Hepatocyte (in vitro differentiated cells): ENCODE measurements at regions not wholly inside any gene's neighbourhood (a gene's known extent, or its start where the extent isn't known, plus 50 kb on each side); places are given as distances from the start of the nearest gene placed in this dataset.
"Not testable (repeated sequence)": the region's sequence is repeated elsewhere in the genome, so short reads cannot be mapped to it uniquely, and the experiment has no call there.

Experiments used
- DNase-seq: peaks from one replicate; pipeline ENCODE4 v3.0.0-alpha.2; 2016; ENCODE audit warnings: low spot score
- H2AFZ ChIP-seq: fragments of 200-600 bp; sonication (generic); 2 replicates; pipeline ENCODE4 v1.6.0; 2016; ENCODE audit warnings: antibody characterized with exemption, mild to moderate bottlenecking
- H3K27ac ChIP-seq: fragments of 200-600 bp; sonication (generic); 2 replicates; pipeline ENCODE4 v1.5.1; 2016; ENCODE audit warnings: mild to moderate bottlenecking
- H3K27me3 ChIP-seq: fragments of 200-600 bp; sonication (generic); 2 replicates; pipeline ENCODE4 v1.6.1; 2016
- H3K36me3 ChIP-seq: fragments of 200-600 bp; sonication (generic); replicated peaks from 2 replicates; pipeline ENCODE4 v1.5.1; 2016; ENCODE audit warnings: low read depth; ENCODE audit not compliant: insufficient read depth
- H3K4me1 ChIP-seq: fragments of 200-600 bp; sonication (generic); 2 replicates; pipeline ENCODE4 v1.5.1; 2016; ENCODE audit warnings: mild to moderate bottlenecking, moderate library complexity; ENCODE audit not compliant: insufficient read depth
- H3K4me2 ChIP-seq: fragments of 200-600 bp; sonication (generic); 2 replicates; pipeline ENCODE4 v1.6.0; 2016
- H3K4me3 ChIP-seq: fragments of 200-600 bp; sonication (generic); 2 replicates; pipeline ENCODE4 v1.5.1; 2016; ENCODE audit warnings: mild to moderate bottlenecking
- H3K79me2 ChIP-seq: fragments of 200-600 bp; sonication (generic); 2 replicates; pipeline ENCODE4 v1.6.0; 2017; ENCODE audit warnings: mild to moderate bottlenecking
- H3K9me2 ChIP-seq: fragments of 200-600 bp; sonication (generic); replicated peaks from 2 replicates; pipeline ENCODE4 v1.6.0; 2017; ENCODE audit warnings: mild to moderate bottlenecking; ENCODE audit not compliant: insufficient read depth
- H3K9me3 ChIP-seq: fragments of 200-600 bp; sonication (generic); 2 replicates; pipeline ENCODE4 v1.5.1; 2016; ENCODE audit warnings: low read depth, mild to moderate bottlenecking
- H4K20me1 ChIP-seq: fragments of 200-600 bp; sonication (generic); 2 replicates; pipeline ENCODE4 v1.6.0; 2016; ENCODE audit warnings: mild to moderate bottlenecking; ENCODE audit not compliant: insufficient read depth, poor library complexity, severe bottlenecking
- EZH2 ChIP-seq: fragments of 200-600 bp; sonication (generic); IDR thresholded peaks from 2 replicates; pipeline ENCODE4 v1.6.1; 2016; ENCODE audit warnings: antibody characterized with exemption, mild to moderate bottlenecking, borderline replicate concordance
- EZH2phosphoT487 ChIP-seq: fragments of 200-600 bp; sonication (generic); IDR thresholded peaks from one replicate; pipeline ENCODE4 v1.6.1; 2018; ENCODE audit warnings: antibody characterized with exemption, mild to moderate bottlenecking, low read depth, moderate library complexity; ENCODE audit not compliant: unreplicated experiment, severe bottlenecking
- WGBS: methylation state at CpG from one replicate; pipeline ENCODE4 v1.1.6; 2016; ENCODE audit warnings: low lambda C conversion rate; ENCODE audit errors: missing lambda C conversion rate; 5-methylcytosine and 5-hydroxymethylcytosine counted together
- TF ChIP-seq, protein P1 (sequence below): fragments of 200-600 bp; sonication (generic); IDR thresholded peaks from 2 replicates; pipeline ENCODE4 v1.5.1; 2016; ENCODE audit warnings: antibody characterized with exemption, mild to moderate bottlenecking; ENCODE audit not compliant: poor library complexity

DNA sequence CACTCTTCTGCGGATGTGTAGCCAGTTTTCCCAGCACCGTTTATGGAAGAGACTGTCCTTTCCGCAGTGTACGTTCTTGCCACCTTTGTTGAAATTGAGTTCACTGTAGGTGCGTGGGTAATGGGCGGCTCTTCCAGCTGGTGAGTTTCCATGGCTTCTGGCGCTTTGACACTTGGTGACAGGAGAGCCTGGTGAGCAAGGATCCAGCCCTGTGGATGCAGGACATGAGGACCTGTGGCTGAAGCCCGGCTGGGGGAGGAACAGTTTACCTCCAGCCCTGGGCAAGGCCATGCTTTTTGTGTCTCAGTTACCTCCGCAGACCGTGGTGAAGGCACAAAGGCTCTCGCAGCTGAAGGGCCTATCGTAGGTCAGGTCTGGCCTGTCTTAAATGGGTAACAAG, 166.5 kb downstream of the LAT start:
- 94% methylated on average over 12 of the region's 12 CpGs for WGBS
- Histone ChIP-seq H3K4me1 (no peaks in the 10 kb centered on the region), H4K20me1 (no peaks in the 10 kb centered on the region), H3K4me2 (no peak overlapping the region), H3K79me2 (no peaks in the 10 kb centered on the region), H3K4me3 (no peak overlapping the region), H3K9me3 (no peaks in the 10 kb centered on the region), H3K36me3 (no peaks in the 10 kb centered on the region), H3K27me3 (no peaks in the 10 kb centered on the region), H3K9me2 (no peaks in the 10 kb centered on the region), H3K27ac (no peak overlapping the region), H2AFZ (no peak overlapping the region)
- no peak for TF ChIP-seq EZH2
- DNase-seq = no peak

DNA sequence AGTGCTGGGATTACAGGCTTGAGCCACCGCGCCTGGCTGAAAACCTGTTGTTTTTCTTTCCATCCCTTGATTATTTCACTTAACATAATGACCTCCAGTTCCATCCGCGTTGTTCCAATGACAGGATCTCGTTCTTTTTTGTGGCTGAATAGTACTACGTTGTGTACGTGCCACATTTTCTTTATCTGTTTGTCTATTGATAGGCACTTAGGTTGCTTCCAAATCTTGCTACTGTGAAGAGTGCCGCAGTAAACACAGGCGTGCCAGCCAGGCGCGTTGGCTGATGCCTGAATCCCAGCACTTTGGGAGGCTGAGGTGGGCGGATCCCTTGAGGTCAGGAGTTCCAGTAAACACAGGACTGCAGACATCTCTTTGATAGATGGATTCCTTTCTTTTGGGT, 165.1 kb downstream of the LAT start:
- H3K9me2 ChIP-seq, H3K9me3 ChIP-seq, DNase-seq, H3K4me1 ChIP-seq, H3K4me2 ChIP-seq, H3K79me2 ChIP-seq, H4K20me1 ChIP-seq, H3K36me3 ChIP-seq, H3K4me3 ChIP-seq, H3K27me3 ChIP-seq, H2AFZ ChIP-seq, H3K27ac ChIP-seq: not testable (repeated sequence)
- WGBS = 69% methylated on average over 12 of the region's 12 CpGs

DNA sequence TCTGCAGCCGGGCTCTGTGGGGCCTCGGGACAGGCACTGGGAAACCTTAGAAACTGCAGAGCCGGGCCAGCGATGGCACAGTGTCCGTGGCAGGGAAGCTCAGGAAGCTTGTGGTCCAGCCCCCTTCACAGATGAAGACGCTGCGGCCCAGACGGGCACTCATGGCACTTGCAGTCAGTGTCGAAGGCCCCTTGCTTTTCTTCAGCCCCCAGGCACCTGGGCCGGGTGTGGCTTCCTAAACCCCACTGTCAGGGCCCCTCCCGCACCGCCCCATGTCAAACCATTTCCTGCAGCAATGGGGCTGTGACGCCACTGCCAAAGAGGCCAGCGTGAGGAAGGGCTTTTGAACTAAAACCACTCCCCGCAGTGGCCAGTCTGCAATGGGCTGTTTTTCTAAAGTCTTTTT, 164.0 kb downstream of the LAT start:
- H3K27me3 ChIP-seq = no peaks in the 10 kb centered on the region
- no peak for DNase-seq
- no peaks in the 10 kb centered on the region for H3K9me3 ChIP-seq
- TF ChIP-seq, protein P1, sequence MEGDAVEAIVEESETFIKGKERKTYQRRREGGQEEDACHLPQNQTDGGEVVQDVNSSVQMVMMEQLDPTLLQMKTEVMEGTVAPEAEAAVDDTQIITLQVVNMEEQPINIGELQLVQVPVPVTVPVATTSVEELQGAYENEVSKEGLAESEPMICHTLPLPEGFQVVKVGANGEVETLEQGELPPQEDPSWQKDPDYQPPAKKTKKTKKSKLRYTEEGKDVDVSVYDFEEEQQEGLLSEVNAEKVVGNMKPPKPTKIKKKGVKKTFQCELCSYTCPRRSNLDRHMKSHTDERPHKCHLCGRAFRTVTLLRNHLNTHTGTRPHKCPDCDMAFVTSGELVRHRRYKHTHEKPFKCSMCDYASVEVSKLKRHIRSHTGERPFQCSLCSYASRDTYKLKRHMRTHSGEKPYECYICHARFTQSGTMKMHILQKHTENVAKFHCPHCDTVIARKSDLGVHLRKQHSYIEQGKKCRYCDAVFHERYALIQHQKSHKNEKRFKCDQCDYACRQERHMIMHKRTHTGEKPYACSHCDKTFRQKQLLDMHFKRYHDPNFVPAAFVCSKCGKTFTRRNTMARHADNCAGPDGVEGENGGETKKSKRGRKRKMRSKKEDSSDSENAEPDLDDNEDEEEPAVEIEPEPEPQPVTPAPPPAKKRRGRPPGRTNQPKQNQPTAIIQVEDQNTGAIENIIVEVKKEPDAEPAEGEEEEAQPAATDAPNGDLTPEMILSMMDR = no peak
- TF ChIP-seq EZH2 (no peak), EZH2phosphoT487 (no peak)
- no peaks in the 10 kb centered on the region for H3K9me2 ChIP-seq
- no peaks in the 10 kb centered on the region for H3K36me3 ChIP-seq
- no peak overlapping the region for H2AFZ ChIP-seq
- H3K79me2 ChIP-seq = no peaks in the 10 kb centered on the region
- H4K20me1 ChIP-seq = no peaks in the 10 kb centered on the region
- H3K4me2 ChIP-seq = no peak overlapping the region
- no peak overlapping the region for H3K27ac ChIP-seq
- H3K4me3 ChIP-seq = no peak overlapping the region
- WGBS = 92% methylated on average over 15 of the region's 15 CpGs
- H3K4me1 ChIP-seq = no peaks in the 10 kb centered on the region

DNA sequence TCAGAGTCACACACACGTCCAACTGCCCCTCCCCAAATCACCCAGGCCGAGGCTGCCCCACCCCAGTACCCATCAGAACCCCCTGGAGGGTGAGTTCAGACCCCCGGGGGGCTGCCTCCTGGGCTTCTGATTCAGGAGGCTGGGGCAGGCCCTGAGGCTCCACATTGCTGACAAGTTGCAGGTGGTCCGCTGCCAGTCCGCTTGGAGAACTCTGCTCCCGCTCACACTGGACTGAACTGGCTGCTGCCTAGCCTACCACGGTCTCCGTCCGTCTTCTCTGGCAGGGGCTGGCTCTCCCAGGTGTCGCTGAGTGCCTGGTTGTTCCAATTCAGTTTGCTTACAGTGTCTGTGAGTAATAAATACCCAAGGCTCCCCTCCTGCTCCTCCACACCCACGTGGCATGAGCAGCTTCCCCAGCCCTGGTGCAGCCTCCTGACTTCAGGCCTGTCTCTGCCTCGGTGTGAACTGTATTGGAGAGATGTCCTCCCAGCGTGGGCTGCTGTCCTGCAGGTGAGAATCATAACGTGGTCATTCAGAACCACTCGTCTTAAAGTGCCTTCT, 163.4 kb downstream of the LAT start:
- Histone ChIP-seq H3K36me3 (no peaks in the 10 kb centered on the region), H3K4me2 (no peak overlapping the region), H2AFZ (no peak overlapping the region), H3K27me3 (no peaks in the 10 kb centered on the region), H3K4me1 (no peaks in the 10 kb centered on the region), H4K20me1 (no peaks in the 10 kb centered on the region), H3K9me2 (no peaks in the 10 kb centered on the region), H3K9me3 (no peaks in the 10 kb centered on the region), H3K27ac (no peak overlapping the region), H3K79me2 (no peaks in the 10 kb centered on the region), H3K4me3 (no peak overlapping the region)
- 77% methylated on average over 15 of the region's 15 CpGs for WGBS
- TF ChIP-seq, protein P1 = no peak
- TF ChIP-seq EZH2 = no peak
- no peak for TF ChIP-seq EZH2phosphoT487
- DNase-seq = no peak

DNA sequence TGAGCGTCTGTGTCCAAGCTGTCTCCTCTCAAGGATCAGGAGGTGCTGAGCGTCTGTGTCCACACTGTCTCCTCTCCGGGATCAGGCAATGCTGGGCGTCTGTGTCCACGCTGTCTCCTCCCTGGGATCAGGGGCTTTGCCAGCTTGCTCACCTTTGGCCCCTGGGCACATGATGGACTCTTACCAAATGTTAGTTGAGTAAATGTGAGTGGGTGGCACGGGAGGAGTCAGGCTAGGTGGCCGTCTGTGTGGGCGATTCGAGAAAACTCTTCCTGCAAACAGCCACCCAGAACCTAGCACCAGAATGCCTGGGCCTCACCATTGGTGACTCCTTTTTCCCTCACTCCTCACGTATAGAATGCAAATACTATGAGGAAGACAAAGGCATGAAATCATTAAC, 162.9 kb downstream of the LAT start:
- H3K79me2 ChIP-seq, H3K36me3 ChIP-seq, H2AFZ ChIP-seq, H3K4me3 ChIP-seq, H3K9me3 ChIP-seq, H3K9me2 ChIP-seq, DNase-seq, H3K4me1 ChIP-seq, H4K20me1 ChIP-seq, H3K27ac ChIP-seq, H3K27me3 ChIP-seq, H3K4me2 ChIP-seq: not testable (repeated sequence)
- 77% methylated on average over 10 of the region's 10 CpGs for WGBS

DNA sequence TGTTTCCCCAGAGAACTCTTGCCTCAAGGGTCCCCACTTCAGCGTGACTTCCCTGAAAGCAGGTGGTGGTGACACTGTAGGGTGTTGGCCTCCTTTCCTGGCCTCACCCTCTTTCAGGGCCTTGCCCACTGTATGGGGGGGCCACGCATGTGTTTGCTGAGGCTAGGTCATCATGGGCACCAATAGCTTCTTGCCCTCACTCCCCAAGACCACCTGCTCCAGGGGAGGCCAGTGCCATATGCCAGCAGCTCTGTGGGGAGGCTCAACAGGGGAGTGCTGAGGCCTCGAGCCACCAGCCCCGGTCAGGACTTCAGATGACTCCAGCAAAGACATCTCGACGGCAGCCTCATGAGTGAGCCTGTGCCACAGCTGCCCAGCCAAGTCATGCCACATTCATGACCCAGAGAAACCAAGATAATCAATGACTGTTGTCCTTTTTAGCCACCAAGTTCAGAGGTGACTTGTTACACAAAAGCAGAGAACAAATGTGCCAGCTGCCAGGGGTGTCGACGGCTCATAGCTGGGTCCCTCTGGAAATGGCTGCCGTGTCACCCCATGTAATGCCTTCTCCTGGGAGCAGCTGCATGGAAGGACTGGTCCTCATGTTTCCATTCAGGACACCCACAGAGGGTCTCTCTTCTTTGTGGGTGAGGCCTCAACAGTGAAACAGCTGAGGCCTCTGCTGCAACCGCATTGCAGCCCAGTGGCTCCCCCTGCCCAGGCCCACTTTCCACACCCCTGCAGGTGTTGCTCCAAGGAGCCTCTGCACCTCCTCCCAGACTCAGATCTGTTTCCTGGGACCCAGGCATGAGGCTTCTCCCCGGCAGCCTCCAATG, 162.2 kb downstream of the LAT start:
- not testable (repeated sequence) for H3K79me2 ChIP-seq, H3K9me2 ChIP-seq, H3K4me2 ChIP-seq, H4K20me1 ChIP-seq, H3K27me3 ChIP-seq, H3K4me3 ChIP-seq, H3K27ac ChIP-seq, H3K9me3 ChIP-seq, H2AFZ ChIP-seq, H3K36me3 ChIP-seq, DNase-seq, H3K4me1 ChIP-seq
- 93% methylated on average over 10 of the region's 11 CpGs for WGBS
